SK-N-SH (cell line): ENCODE measurements at regions not wholly inside any gene's neighbourhood (a gene's known extent, or its start where the extent isn't known, plus 50 kb on each side); places are given as distances from the start of the nearest gene placed in this dataset.

Source experiments
- CTCF ChIA-PET: fragments of 300-600, 350-600 bp; formaldehyde crosslinking; extraction: SDS; loops from one replicate; lab custom pipeline; 2021; lab: Yijun Ruan, JAX
- POLR2A ChIA-PET: fragments of 350-600 bp; sonication (Branson Sonifier 250); formaldehyde crosslinking; extraction: SDS; loops from one replicate; lab custom pipeline; 2020; ENCODE audit warnings: antibody characterized with exemption, inconsistent platforms; lab: Yijun Ruan, JAX
- DNase-seq: peaks from one replicate; pipeline ENCODE4 v3.0.0; 2012
- H2AFZ ChIP-seq: fragments of 200-600 bp; sonication (generic); 2 replicates; pipeline ENCODE4 v1.8.1; 2016; ENCODE audit warnings: antibody characterized with exemption, mild to moderate bottlenecking, low read depth
- H3F3A ChIP-seq: fragments of 200-600 bp; sonication (generic); replicated peaks from 2 replicates; pipeline ENCODE3; 2016; ENCODE audit warnings: antibody characterized with exemption, mild to moderate bottlenecking; ENCODE audit not compliant: insufficient read depth
- H3K27ac ChIP-seq, 2 experiments: fragments of 200-500 bp in 1 of 2; fragments of 200-600 bp in 1 of 2; sonication (Bioruptor generic) in 1 of 2; sonication (generic), shearing (Covaris generic) in 1 of 2; 2 replicates each; pipeline versions ENCODE4 v1.5.1 to v1.6.1; 2014 to 2016; ENCODE audit warnings: low read depth in 2 of 2, inconsistent platforms in 1 of 2, low read length in 1 of 2, mild to moderate bottlenecking in 1 of 2, mixed read lengths in 1 of 2
- H3K27me3 ChIP-seq: fragments of 200-600 bp; sonication (generic), shearing (Covaris generic); 2 replicates; pipeline ENCODE4 v1.6.1; 2016; ENCODE audit warnings: mixed run types; ENCODE audit not compliant: insufficient read depth
- H3K36me3 ChIP-seq, 2 experiments: fragments of 200-500 bp in 1 of 2; fragments of 200-600 bp in 1 of 2; sonication (Bioruptor generic) in 1 of 2; sonication (generic) in 1 of 2; replicated peaks in 1 of 2; 2 replicates each; pipeline versions ENCODE3 to v1.5.1; 2014 to 2016; ENCODE audit warnings: low read length in 1 of 2, mild to moderate bottlenecking in 1 of 2; ENCODE audit not compliant: insufficient read depth in 2 of 2, control insufficient read depth in 1 of 2
- H3K4me1 ChIP-seq, 2 experiments: fragments of 200-500 bp in 1 of 2; fragments of 200-600 bp in 1 of 2; sonication (Bioruptor generic) in 1 of 2; sonication (generic), shearing (Covaris generic) in 1 of 2; 2 replicates each; pipeline versions ENCODE4 v1.5.1 to v1.6.1; 2014 to 2016; ENCODE audit warnings: low read depth in 1 of 2, low read length in 1 of 2, mixed run types in 1 of 2; ENCODE audit not compliant: insufficient read depth in 2 of 2, control insufficient read depth in 1 of 2
- H3K4me2 ChIP-seq: fragments of 200-600 bp; sonication (generic), shearing (Covaris generic); 2 replicates; pipeline ENCODE4 v1.6.1; 2017; ENCODE audit warnings: mixed run types
- H3K4me3 ChIP-seq, 2 experiments: fragments of 200-500 bp in 1 of 2; fragments of 200-600 bp in 1 of 2; sonication (Bioruptor generic) in 1 of 2; sonication (generic), shearing (Covaris generic) in 1 of 2; 2 replicates each; pipeline versions ENCODE4 v1.5.1 to v1.8.1; 2014 to 2016; ENCODE audit warnings: low read depth in 2 of 2, inconsistent platforms in 1 of 2, low read length in 1 of 2, mild to moderate bottlenecking in 1 of 2, mixed read lengths in 1 of 2, moderate library complexity in 1 of 2
- H3K79me2 ChIP-seq: fragments of 200-600 bp; sonication (generic); 2 replicates; pipeline ENCODE4 v1.8.1; 2017; ENCODE audit warnings: mild to moderate bottlenecking; ENCODE audit not compliant: insufficient read depth
- H3K9ac ChIP-seq: fragments of 200-600 bp; sonication (generic); 2 replicates; pipeline ENCODE4 v1.6.1; 2017; ENCODE audit warnings: mixed run types
- H3K9me2 ChIP-seq: fragments of 200-600 bp; sonication (generic); 2 replicates; pipeline ENCODE4 v1.6.1; 2017; ENCODE audit warnings: mixed run types
- H3K9me3 ChIP-seq: fragments of 200-600 bp; sonication (generic); 2 replicates; pipeline ENCODE4 v1.6.1; 2017; ENCODE audit warnings: mixed run types, mild to moderate bottlenecking, moderate library complexity
- H4K20me1 ChIP-seq: fragments of 200-600 bp; sonication (generic); 2 replicates; pipeline ENCODE4 v1.6.1; 2017; ENCODE audit warnings: mild to moderate bottlenecking, mixed run types; ENCODE audit not compliant: insufficient read depth
- CHD2 ChIP-seq: fragments of 150-350 bp; IDR thresholded peaks from 2 replicates; pipeline ENCODE4 v1.6.1; 2018; ENCODE audit warnings: low read length; ENCODE audit not compliant: partially characterized antibody
- ELF1 ChIP-seq: IDR thresholded peaks from 2 replicates; pipeline ENCODE4 v1.4.0; 2012
- EP300 ChIP-seq, 2 experiments: IDR thresholded peaks; 2 replicates each; pipeline versions ENCODE4 v1.4.0 to v1.6.1; 2012; ENCODE audit warnings: borderline replicate concordance in 1 of 2, low read depth in 1 of 2, low read length in 1 of 2
- FOSL2 ChIP-seq: IDR thresholded peaks from 2 replicates; pipeline ENCODE4 v1.4.0; 2012; ENCODE audit warnings: low read depth, mild to moderate bottlenecking, moderate library complexity, borderline replicate concordance
- GABPA ChIP-seq: IDR thresholded peaks from 2 replicates; pipeline ENCODE4 v1.4.0; 2012; ENCODE audit warnings: low read depth, mild to moderate bottlenecking
- JUND ChIP-seq: IDR thresholded peaks from 2 replicates; pipeline ENCODE4 v1.4.0; 2012
- MAX ChIP-seq: IDR thresholded peaks from 2 replicates; pipeline ENCODE4 v1.4.0; 2012; ENCODE audit warnings: low read depth
- MEF2A ChIP-seq: IDR thresholded peaks from 2 replicates; pipeline ENCODE4 v1.4.0; 2012; ENCODE audit warnings: low read depth, borderline replicate concordance
- NFIC ChIP-seq: IDR thresholded peaks from 2 replicates; pipeline ENCODE4 v1.4.0; 2012; ENCODE audit warnings: borderline replicate concordance
- NRF1 ChIP-seq: IDR thresholded peaks from 2 replicates; pipeline ENCODE4 v1.6.1; 2012; ENCODE audit warnings: low read depth, mild to moderate bottlenecking, low read length
- PBX3 ChIP-seq: IDR thresholded peaks from 2 replicates; pipeline ENCODE4; 2012
- POLR2AphosphoS5 ChIP-seq: IDR thresholded peaks from 2 replicates; pipeline ENCODE4 v1.6.1; 2012; ENCODE audit warnings: low read depth, low read length
- SIN3A ChIP-seq: IDR thresholded peaks from 2 replicates; pipeline ENCODE4 v1.6.1; 2012; ENCODE audit warnings: low read depth, mild to moderate bottlenecking, low read length, moderate library complexity, borderline replicate concordance
- TAF1 ChIP-seq: IDR thresholded peaks from 2 replicates; pipeline ENCODE4 v1.6.1; 2012; ENCODE audit warnings: low read depth, mild to moderate bottlenecking, low read length, moderate library complexity, borderline replicate concordance
- ZBTB33 ChIP-seq: IDR thresholded peaks from 2 replicates; pipeline ENCODE4 v1.4.0; 2012; ENCODE audit warnings: low read depth, borderline replicate concordance
- WGBS: methylation state at CpG from one replicate; pipeline ENCODE4 v1.1.6; 2017; ENCODE audit warnings: low lambda C conversion rate; 5-methylcytosine and 5-hydroxymethylcytosine counted together
- TF ChIP-seq, protein P1 (sequence below): fragments of 200-600 bp; sonication (generic); IDR thresholded peaks from 2 replicates; pipeline ENCODE4 v1.6.1; 2017; ENCODE audit warnings: antibody characterized with exemption, mild to moderate bottlenecking, moderate library complexity

GRCh38 chr20:1775117-1775516 is 117.5 kb upstream of the SIRPG start:
- H3K4me3 ChIP-seq = no peak overlapping the region
- no peak overlapping the region for H2AFZ ChIP-seq
- 52% methylated on average over 2 of the region's 2 CpGs for WGBS
- no peaks in the 10 kb centered on the region for H3K9me2 ChIP-seq
- no peaks in the 10 kb centered on the region for H4K20me1 ChIP-seq
- H3K27ac ChIP-seq = no peak overlapping the region
- peaks cover 4% of the 10 kb centered on the region for H3F3A ChIP-seq
- POLR2A ChIA-PET = no interaction called here
- peaks cover 6 to 7% of the 10 kb centered on the region in 2 experiments; a peak in 3 of 4 replicates for H3K4me1 ChIP-seq
- H3K4me2 ChIP-seq = no peak overlapping the region; the same call in 1 of the 2 replicates
- CTCF ChIA-PET = interaction anchor here (2.3 to 4.4 kb wide), 3 partner anchors 10 to 27 kb away, joined by 6 to 66 read pairs (median 22); no protein-coding TSS in a partner anchor
- H3K9ac ChIP-seq = no peak overlapping the region
- TF ChIP-seq NFIC (peak; percentile 34; the same call in 1 of the 2 replicates), EP300 (IDR thresholded peaks at IDR 0.05; ENCODE audit: borderline replicate concordance in 1 of 2, low read depth in 1 of 2, low read length in 1 of 2) (peak in 1 of 2 experiments; percentile 22; a peak in 1 of 4 replicates), MEF2A (no peak), PBX3 (0 out of 2 replicates have a peak, but pooled peaks have one; percentile 22), NRF1 (no peak), JUND (peak; percentile 36; the same call in 1 of the 2 replicates), FOSL2 (peak; percentile 50; the same call in 1 of the 2 replicates)
- H3K27me3 ChIP-seq = no peaks in the 10 kb centered on the region
- DNase-seq = no peak
- H3K9me3 ChIP-seq = no peaks in the 10 kb centered on the region
- peaks cover 13% of the 10 kb centered on the region for H3K79me2 ChIP-seq
- no peaks in the 10 kb centered on the region for H3K36me3 ChIP-seq

- CTCF ChIA-PET = no interaction called here
- no peak overlapping the region for H3K4me3 ChIP-seq
Observed at GRCh38 chr20:1774479-1774878, 116.9 kb upstream of the SIRPG start.

More at GRCh38 chr20:1774479-1774878, 116.9 kb upstream of the SIRPG start:
- Histone ChIP-seq H3K79me2 (peaks cover 13% of the 10 kb centered on the region), H3K27me3 (no peaks in the 10 kb centered on the region), H3K27ac (no peak overlapping the region), H3K9ac (no peak overlapping the region), H3K9me2 (no peaks in the 10 kb centered on the region), H3K9me3 (no peaks in the 10 kb centered on the region), H3K36me3 (no peaks in the 10 kb centered on the region), H4K20me1 (no peaks in the 10 kb centered on the region), H2AFZ (no peak overlapping the region), H3F3A (peaks cover 4% of the 10 kb centered on the region), H3K4me2 (no peak overlapping the region), H3K4me1 (peaks cover 6 to 7% of the 10 kb centered on the region in 2 experiments; a peak in 3 of 4 replicates)
- DNase-seq = no peak
- WGBS = 98% methylated on average over 6 of the region's 6 CpGs
- POLR2A ChIA-PET = no interaction called here
- TF ChIP-seq, protein P1, sequence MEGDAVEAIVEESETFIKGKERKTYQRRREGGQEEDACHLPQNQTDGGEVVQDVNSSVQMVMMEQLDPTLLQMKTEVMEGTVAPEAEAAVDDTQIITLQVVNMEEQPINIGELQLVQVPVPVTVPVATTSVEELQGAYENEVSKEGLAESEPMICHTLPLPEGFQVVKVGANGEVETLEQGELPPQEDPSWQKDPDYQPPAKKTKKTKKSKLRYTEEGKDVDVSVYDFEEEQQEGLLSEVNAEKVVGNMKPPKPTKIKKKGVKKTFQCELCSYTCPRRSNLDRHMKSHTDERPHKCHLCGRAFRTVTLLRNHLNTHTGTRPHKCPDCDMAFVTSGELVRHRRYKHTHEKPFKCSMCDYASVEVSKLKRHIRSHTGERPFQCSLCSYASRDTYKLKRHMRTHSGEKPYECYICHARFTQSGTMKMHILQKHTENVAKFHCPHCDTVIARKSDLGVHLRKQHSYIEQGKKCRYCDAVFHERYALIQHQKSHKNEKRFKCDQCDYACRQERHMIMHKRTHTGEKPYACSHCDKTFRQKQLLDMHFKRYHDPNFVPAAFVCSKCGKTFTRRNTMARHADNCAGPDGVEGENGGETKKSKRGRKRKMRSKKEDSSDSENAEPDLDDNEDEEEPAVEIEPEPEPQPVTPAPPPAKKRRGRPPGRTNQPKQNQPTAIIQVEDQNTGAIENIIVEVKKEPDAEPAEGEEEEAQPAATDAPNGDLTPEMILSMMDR = no peak
- TF ChIP-seq GABPA = no peak
- TF ChIP-seq CHD2 = no peak
- TF ChIP-seq SIN3A = no peak
- TF ChIP-seq ELF1 = no peak
- TF ChIP-seq MEF2A = no peak
- no peak for TF ChIP-seq ZBTB33
- TF ChIP-seq POLR2AphosphoS5 = no peak
- no peak for TF ChIP-seq FOSL2
- TF ChIP-seq NFIC = no peak
- TF ChIP-seq TAF1 = no peak
- no peak for TF ChIP-seq MAX
